ENCODE measurements at regions not wholly inside any gene's neighbourhood (a gene's known extent, or its start where the extent isn't known, plus 50 kb on each side); places are given as distances from the start of the nearest gene placed in this dataset.

GRCh38 chr13:90605664-90606063 lies 741.8 kb upstream of the MIR17HG start:
- TF ChIP-seq POLR2A (IDR thresholded peaks at IDR 0.05; ENCODE audit: low read length) = no peak
- no peak for TF ChIP-seq GATA1 (IDR thresholded peaks at IDR 0.05; ENCODE audit: low read depth, low read length)

Data from erythroblast (primary cell).